ENCODE measurements at regions not wholly inside any gene's neighbourhood (a gene's known extent, or its start where the extent isn't known, plus 50 kb on each side); places are given as distances from the start of the nearest gene placed in this dataset.

DNA sequence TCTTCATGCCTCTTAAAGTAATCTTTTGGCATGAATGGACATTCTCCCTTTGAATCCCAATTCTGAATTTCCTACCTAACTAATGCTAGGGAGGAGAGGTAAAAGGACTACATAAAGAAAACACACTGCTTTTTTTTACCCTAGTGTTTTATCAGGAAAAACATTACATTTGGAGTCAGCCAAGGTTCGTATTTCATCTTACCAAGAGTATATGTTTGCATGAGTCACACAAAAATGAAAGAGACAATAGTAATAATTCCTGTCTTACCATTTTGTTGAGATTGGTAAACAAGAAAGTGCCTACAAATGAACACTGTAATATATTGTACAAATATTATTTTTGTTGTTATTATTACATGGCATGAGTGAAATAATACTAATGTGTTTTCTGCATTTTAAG lies 112.9 kb upstream of the WARS2 start:
- TF ChIP-seq, protein P1, sequence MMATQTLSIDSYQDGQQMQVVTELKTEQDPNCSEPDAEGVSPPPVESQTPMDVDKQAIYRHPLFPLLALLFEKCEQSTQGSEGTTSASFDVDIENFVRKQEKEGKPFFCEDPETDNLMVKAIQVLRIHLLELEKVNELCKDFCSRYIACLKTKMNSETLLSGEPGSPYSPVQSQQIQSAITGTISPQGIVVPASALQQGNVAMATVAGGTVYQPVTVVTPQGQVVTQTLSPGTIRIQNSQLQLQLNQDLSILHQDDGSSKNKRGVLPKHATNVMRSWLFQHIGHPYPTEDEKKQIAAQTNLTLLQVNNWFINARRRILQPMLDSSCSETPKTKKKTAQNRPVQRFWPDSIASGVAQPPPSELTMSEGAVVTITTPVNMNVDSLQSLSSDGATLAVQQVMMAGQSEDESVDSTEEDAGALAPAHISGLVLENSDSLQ (IDR thresholded peaks at IDR 0.05), result no peak
- no peak for TF ChIP-seq TARDBP (IDR thresholded peaks at IDR 0.05)
- no peak for TF ChIP-seq ZNF384 (IDR thresholded peaks at IDR 0.05)
- no peak for TF ChIP-seq SP1 (IDR thresholded peaks at IDR 0.05)
- TF ChIP-seq LEF1 (IDR thresholded peaks at IDR 0.05; ENCODE audit: borderline replicate concordance), result no peak
- no peak for TF ChIP-seq BHLHE40 (IDR thresholded peaks at IDR 0.05; ENCODE audit: borderline replicate concordance)
- no peak for TF ChIP-seq FOXA1 (IDR thresholded peaks at IDR 0.05)
- TF ChIP-seq FOXM1 (IDR thresholded peaks at IDR 0.05; ENCODE audit: borderline replicate concordance), result no peak
- no peak for TF ChIP-seq HDGF (IDR thresholded peaks at IDR 0.05; ENCODE audit: borderline replicate concordance)
- no peak for TF ChIP-seq SUZ12 (IDR thresholded peaks at IDR 0.05)
- no peak for TF ChIP-seq NFRKB (IDR thresholded peaks at IDR 0.05)
- TF ChIP-seq L3MBTL2 (conservative IDR thresholded peaks at IDR 0.05), result no peak
- TF ChIP-seq FOXK2 (IDR thresholded peaks at IDR 0.05), result no peak
